ENCODE measurements at regions not wholly inside any gene's neighbourhood (a gene's known extent, or its start where the extent isn't known, plus 50 kb on each side); places are given as distances from the start of the nearest gene placed in this dataset.
"Not testable (repeated sequence)": the region's sequence is repeated elsewhere in the genome, so short reads cannot be mapped to it uniquely, and the experiment has no call there.

GRCh38 chr11:103604310-103604709, 432.1 kb upstream of the DDI1 start:
- no peaks in the 10 kb centered on the region for H3K36me3 ChIP-seq (ENCODE audit: control insufficient read depth, insufficient read depth, low read length)
- WGBS (ENCODE audit: insufficient coverage, low lambda C conversion rate): 70% methylated on average over 2 of the region's 2 CpGs
- no peak for DNase-seq
- no peaks in the 10 kb centered on the region for H3K9me3 ChIP-seq (ENCODE audit: control insufficient read depth, low read depth, low read length)
- peaks cover 10% of the 10 kb centered on the region for H3K4me1 ChIP-seq (ENCODE audit: control insufficient read depth, insufficient read depth, low read length)
- H3K27ac ChIP-seq (ENCODE audit: low read length): no peak overlapping the region
- H3K27me3 ChIP-seq (ENCODE audit: control insufficient read depth, insufficient read depth, low read length): peaks cover 2% of the 10 kb centered on the region
- no peak overlapping the region for H3K4me3 ChIP-seq (ENCODE audit: low read length)

- Histone ChIP-seq H3K36me3 (ENCODE audit: control insufficient read depth, insufficient read depth, low read length) (no peaks in the 10 kb centered on the region), H3K4me3 (ENCODE audit: low read length) (no peak overlapping the region), H3K9me3 (ENCODE audit: control insufficient read depth, low read depth, low read length) (no peaks in the 10 kb centered on the region), H3K4me1 (ENCODE audit: control insufficient read depth, insufficient read depth, low read length) (peaks cover 14% of the 10 kb centered on the region), H3K27me3 (ENCODE audit: control insufficient read depth, insufficient read depth, low read length) (no peaks in the 10 kb centered on the region), H3K27ac (ENCODE audit: low read length) (peak overlapping the region; percentile 24)
- DNase-seq: peak in 1 of 2 donors; percentile 8
- WGBS (ENCODE audit: insufficient coverage, low lambda C conversion rate): 80% methylated on average over 1 of the region's 3 CpGs
Observed at GRCh38 chr11:103608566-103608965, 427.9 kb upstream of the DDI1 start.

GRCh38 chr11:103609117-103610066, 427.0 kb upstream of the DDI1 start:
- WGBS (ENCODE audit: insufficient coverage, low lambda C conversion rate): 89% methylated on average over 1 of the region's 2 CpGs
- Histone ChIP-seq H3K27me3 (ENCODE audit: control insufficient read depth, insufficient read depth, low read length) (no peaks in the 10 kb centered on the region), H3K9me3 (ENCODE audit: control insufficient read depth, low read depth, low read length) (no peaks in the 10 kb centered on the region), H3K36me3 (ENCODE audit: control insufficient read depth, insufficient read depth, low read length) (no peaks in the 10 kb centered on the region), H3K4me3 (ENCODE audit: low read length) (no peak overlapping the region), H3K4me1 (ENCODE audit: control insufficient read depth, insufficient read depth, low read length) (peaks cover 14% of the 10 kb centered on the region), H3K27ac (ENCODE audit: low read length) (peak overlapping the region; percentile 24)
- DNase-seq: peak in 1 of 2 donors; percentile 27

- H3K4me3 ChIP-seq (ENCODE audit: low read length): no peak overlapping the region
- DNase-seq: no peak
- no peaks in the 10 kb centered on the region for H3K27me3 ChIP-seq (ENCODE audit: control insufficient read depth, insufficient read depth, low read length)
- H3K9me3 ChIP-seq (ENCODE audit: control insufficient read depth, low read depth, low read length): no peaks in the 10 kb centered on the region
- H3K36me3 ChIP-seq (ENCODE audit: control insufficient read depth, insufficient read depth, low read length): no peaks in the 10 kb centered on the region
- no peak overlapping the region for H3K27ac ChIP-seq (ENCODE audit: low read length)
- peaks cover 14% of the 10 kb centered on the region for H3K4me1 ChIP-seq (ENCODE audit: control insufficient read depth, insufficient read depth, low read length)
Observed at GRCh38 chr11:103610435-103610834, 426.0 kb upstream of the DDI1 start.

GRCh38 chr11:103611526-103612260, 424.7 kb upstream of the DDI1 start:
- H3K4me1 ChIP-seq (ENCODE audit: control insufficient read depth, insufficient read depth, low read length): peaks cover 14% of the 10 kb centered on the region
- not testable (repeated sequence) for H3K4me3 ChIP-seq (ENCODE audit: low read length); H3K9me3 ChIP-seq (ENCODE audit: control insufficient read depth, low read depth, low read length); H3K36me3 ChIP-seq (ENCODE audit: control insufficient read depth, insufficient read depth, low read length); H3K27ac ChIP-seq (ENCODE audit: low read length); H3K27me3 ChIP-seq (ENCODE audit: control insufficient read depth, insufficient read depth, low read length)
- no CpG with 5 or more reads among the region's 7 CpGs for WGBS (ENCODE audit: insufficient coverage, low lambda C conversion rate)
- DNase-seq: peak in 1 of 2 donors; percentile 17

- DNase-seq; H3K9me3 ChIP-seq (ENCODE audit: control insufficient read depth, low read depth, low read length); H3K4me3 ChIP-seq (ENCODE audit: low read length); H3K27ac ChIP-seq (ENCODE audit: low read length); H3K27me3 ChIP-seq (ENCODE audit: control insufficient read depth, insufficient read depth, low read length); H3K36me3 ChIP-seq (ENCODE audit: control insufficient read depth, insufficient read depth, low read length): not testable (repeated sequence)
- WGBS (ENCODE audit: insufficient coverage, low lambda C conversion rate): 98% methylated on average over 7 of the region's 9 CpGs
- H3K4me1 ChIP-seq (ENCODE audit: control insufficient read depth, insufficient read depth, low read length): peaks cover 14% of the 10 kb centered on the region
Observed at GRCh38 chr11:103612451-103612850, 424.0 kb upstream of the DDI1 start.

- not testable (repeated sequence) for H3K4me3 ChIP-seq (ENCODE audit: low read length); H3K9me3 ChIP-seq (ENCODE audit: control insufficient read depth, low read depth, low read length)
- no CpG with 5 or more reads among the region's 2 CpGs for WGBS (ENCODE audit: insufficient coverage, low lambda C conversion rate)
Observed at GRCh38 chr11:103616586-103616985, 419.9 kb upstream of the DDI1 start.

GRCh38 chr11:103618528-103618927, 417.9 kb upstream of the DDI1 start:
- H3K4me3 ChIP-seq (ENCODE audit: low read length): no peak overlapping the region
- no CpG with 5 or more reads among the region's 3 CpGs for WGBS (ENCODE audit: insufficient coverage, low lambda C conversion rate)
- no peaks in the 10 kb centered on the region for H3K9me3 ChIP-seq (ENCODE audit: control insufficient read depth, low read depth, low read length)

More at GRCh38 chr11:103616586-103616985, 419.9 kb upstream of the DDI1 start:
- not testable (repeated sequence) for H3K27ac ChIP-seq (ENCODE audit: low read length); DNase-seq; H3K36me3 ChIP-seq (ENCODE audit: control insufficient read depth, insufficient read depth, low read length); H3K27me3 ChIP-seq (ENCODE audit: control insufficient read depth, insufficient read depth, low read length); H3K4me1 ChIP-seq (ENCODE audit: control insufficient read depth, insufficient read depth, low read length)

GRCh38 chr11:103619480-103619879, 417.0 kb upstream of the DDI1 start:
- Histone ChIP-seq H3K27me3 (ENCODE audit: control insufficient read depth, insufficient read depth, low read length) (no peaks in the 10 kb centered on the region), H3K4me3 (ENCODE audit: low read length) (no peak overlapping the region), H3K27ac (ENCODE audit: low read length) (no peak overlapping the region), H3K36me3 (ENCODE audit: control insufficient read depth, insufficient read depth, low read length) (no peaks in the 10 kb centered on the region), H3K9me3 (ENCODE audit: control insufficient read depth, low read depth, low read length) (no peaks in the 10 kb centered on the region), H3K4me1 (ENCODE audit: control insufficient read depth, insufficient read depth, low read length) (no peaks in the 10 kb centered on the region)
- 64% methylated on average over 1 of the region's 5 CpGs for WGBS (ENCODE audit: insufficient coverage, low lambda C conversion rate)
- DNase-seq: no peak

More at GRCh38 chr11:103618528-103618927, 417.9 kb upstream of the DDI1 start:
- H3K4me1 ChIP-seq (ENCODE audit: control insufficient read depth, insufficient read depth, low read length): no peaks in the 10 kb centered on the region
- no peaks in the 10 kb centered on the region for H3K36me3 ChIP-seq (ENCODE audit: control insufficient read depth, insufficient read depth, low read length)
- no peak for DNase-seq
- H3K27me3 ChIP-seq (ENCODE audit: control insufficient read depth, insufficient read depth, low read length): no peaks in the 10 kb centered on the region
- no peak overlapping the region for H3K27ac ChIP-seq (ENCODE audit: low read length)

- Histone ChIP-seq H3K27ac (ENCODE audit: low read length) (no peak overlapping the region), H3K4me1 (ENCODE audit: control insufficient read depth, insufficient read depth, low read length) (no peaks in the 10 kb centered on the region), H3K9me3 (ENCODE audit: control insufficient read depth, low read depth, low read length) (no peaks in the 10 kb centered on the region), H3K36me3 (ENCODE audit: control insufficient read depth, insufficient read depth, low read length) (no peaks in the 10 kb centered on the region), H3K4me3 (ENCODE audit: low read length) (no peak overlapping the region), H3K27me3 (ENCODE audit: control insufficient read depth, insufficient read depth, low read length) (no peaks in the 10 kb centered on the region)
- no peak for DNase-seq
- WGBS (ENCODE audit: insufficient coverage, low lambda C conversion rate): no CpG with 5 or more reads among the region's 2 CpGs
Observed at GRCh38 chr11:103619938-103620337, 416.5 kb upstream of the DDI1 start.

Data from large intestine (tissue), 3 donors.